HEK293T (cell line): ENCODE measurements at regions not wholly inside any gene's neighbourhood (a gene's known extent, or its start where the extent isn't known, plus 50 kb on each side); places are given as distances from the start of the nearest gene placed in this dataset.

Source experiments
- CTCF ChIA-PET: fragments of 350-600 bp; formaldehyde crosslinking; extraction: SDS; loops from one replicate; lab custom pipeline; 2021; ENCODE audit warnings: antibody characterized with exemption, inconsistent platforms; lab: Yijun Ruan, JAX
- POLR2A ChIA-PET: fragments of 350-600 bp; formaldehyde crosslinking; extraction: SDS; loops from one replicate; lab custom pipeline; 2020; ENCODE audit warnings: antibody characterized with exemption, inconsistent platforms; lab: Yijun Ruan, JAX
- DNase-seq: peaks from one replicate; pipeline ENCODE4 v3.0.0; 2012; ENCODE audit warnings: mixed read lengths; ENCODE audit errors: extremely low spot score
- ARNT ChIP-seq: fragments of 450-650 bp; IDR thresholded peaks from 2 replicates; pipeline ENCODE4 v1.6.1; 2017; ENCODE audit warnings: mild to moderate bottlenecking
- BHLHE40 ChIP-seq: fragments of 450-650 bp; IDR thresholded peaks from 2 replicates; pipeline ENCODE4 v1.6.1; 2016; ENCODE audit warnings: mild to moderate bottlenecking, moderate library complexity, borderline replicate concordance
- CTBP1 ChIP-seq: fragments of 450-650 bp; IDR thresholded peaks from 2 replicates; pipeline ENCODE4 v1.6.1; 2016; ENCODE audit warnings: borderline replicate concordance
- ELF4 ChIP-seq: fragments of 450-650 bp; IDR thresholded peaks from 2 replicates; pipeline ENCODE4 v1.6.1; 2017; ENCODE audit warnings: antibody characterized with exemption
- FOXA1 ChIP-seq: fragments of 450-650 bp; IDR thresholded peaks from 2 replicates; pipeline ENCODE4 v1.6.1; 2016; ENCODE audit warnings: mild to moderate bottlenecking
- FOXK2 ChIP-seq: fragments of 450-650 bp; IDR thresholded peaks from 2 replicates; pipeline ENCODE4 v1.6.1; 2016; ENCODE audit warnings: mild to moderate bottlenecking
- FOXM1 ChIP-seq: fragments of 450-650 bp; IDR thresholded peaks from 2 replicates; pipeline ENCODE4 v1.6.1; 2017; ENCODE audit warnings: mild to moderate bottlenecking, borderline replicate concordance
- HDGF ChIP-seq: fragments of 450-650 bp; IDR thresholded peaks from 2 replicates; pipeline ENCODE4 v1.6.1; 2017; ENCODE audit warnings: antibody characterized with exemption, borderline replicate concordance
- L3MBTL2 ChIP-seq: fragments of 450-650 bp; conservative IDR thresholded peaks from 2 replicates; pipeline ENCODE4 v1.6.1; 2016; ENCODE audit warnings: mild to moderate bottlenecking
- LEF1 ChIP-seq: fragments of 450-650 bp; IDR thresholded peaks from 2 replicates; pipeline ENCODE4 v1.6.1; 2017; ENCODE audit warnings: mild to moderate bottlenecking, borderline replicate concordance
- NFRKB ChIP-seq: fragments of 450-650 bp; IDR thresholded peaks from 2 replicates; pipeline ENCODE4 v1.6.1; 2016; ENCODE audit warnings: mild to moderate bottlenecking, moderate library complexity
- SP1 ChIP-seq: fragments of 450-650 bp; IDR thresholded peaks from 2 replicates; pipeline ENCODE4 v1.6.1; 2017
- SUZ12 ChIP-seq: fragments of 450-650 bp; IDR thresholded peaks from 2 replicates; pipeline ENCODE4 v1.6.1; 2016; ENCODE audit warnings: mild to moderate bottlenecking
- TARDBP ChIP-seq: fragments of 450-650 bp; IDR thresholded peaks from 2 replicates; pipeline ENCODE4 v1.6.1; 2016
- ZNF384 ChIP-seq: fragments of 450-650 bp; IDR thresholded peaks from 2 replicates; pipeline ENCODE4 v1.6.1; 2016
- TF ChIP-seq, protein P1 (sequence below): fragments of 450-650 bp; IDR thresholded peaks from 2 replicates; pipeline ENCODE4 v1.6.1; 2016

DNA sequence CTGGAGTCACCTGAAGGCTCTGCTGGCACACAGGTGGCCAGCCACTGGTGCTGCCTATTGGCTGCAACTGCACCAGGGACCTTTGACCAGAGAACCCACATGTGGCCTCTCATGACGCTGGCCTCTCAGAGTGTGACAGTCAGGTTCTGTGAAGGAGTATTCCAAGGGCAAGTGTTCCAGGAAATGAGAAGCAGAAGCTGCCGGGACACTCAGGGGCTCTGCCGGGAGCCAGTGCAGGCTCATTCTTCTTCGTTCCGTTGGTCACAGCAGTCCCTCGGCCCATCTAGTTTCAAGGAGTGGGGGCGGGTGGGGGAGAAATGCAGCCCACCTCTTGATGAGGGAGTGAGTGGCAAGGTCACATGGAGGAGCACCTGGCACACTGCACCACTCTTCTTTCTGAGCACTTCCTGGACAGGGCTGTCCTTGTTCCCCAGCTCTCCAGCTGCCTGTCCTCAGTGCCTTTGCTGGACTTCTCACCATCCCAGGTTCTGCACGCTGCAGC is 237.5 kb downstream of the GADD45G start:
- POLR2A ChIA-PET, result no interaction called here
- DNase-seq, result no peak
- TF ChIP-seq FOXM1 (no peak), CTBP1 (no peak), L3MBTL2 (no peak), BHLHE40 (no peak), LEF1 (no peak), FOXA1 (no peak), SP1 (no peak), ELF4 (no peak), NFRKB (no peak), HDGF (no peak), ZNF384 (no peak), SUZ12 (no peak), TARDBP (no peak), FOXK2 (no peak), ARNT (no peak)
- TF ChIP-seq, protein P1, sequence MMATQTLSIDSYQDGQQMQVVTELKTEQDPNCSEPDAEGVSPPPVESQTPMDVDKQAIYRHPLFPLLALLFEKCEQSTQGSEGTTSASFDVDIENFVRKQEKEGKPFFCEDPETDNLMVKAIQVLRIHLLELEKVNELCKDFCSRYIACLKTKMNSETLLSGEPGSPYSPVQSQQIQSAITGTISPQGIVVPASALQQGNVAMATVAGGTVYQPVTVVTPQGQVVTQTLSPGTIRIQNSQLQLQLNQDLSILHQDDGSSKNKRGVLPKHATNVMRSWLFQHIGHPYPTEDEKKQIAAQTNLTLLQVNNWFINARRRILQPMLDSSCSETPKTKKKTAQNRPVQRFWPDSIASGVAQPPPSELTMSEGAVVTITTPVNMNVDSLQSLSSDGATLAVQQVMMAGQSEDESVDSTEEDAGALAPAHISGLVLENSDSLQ, result no peak
- CTCF ChIA-PET, result no interaction called here

DNA sequence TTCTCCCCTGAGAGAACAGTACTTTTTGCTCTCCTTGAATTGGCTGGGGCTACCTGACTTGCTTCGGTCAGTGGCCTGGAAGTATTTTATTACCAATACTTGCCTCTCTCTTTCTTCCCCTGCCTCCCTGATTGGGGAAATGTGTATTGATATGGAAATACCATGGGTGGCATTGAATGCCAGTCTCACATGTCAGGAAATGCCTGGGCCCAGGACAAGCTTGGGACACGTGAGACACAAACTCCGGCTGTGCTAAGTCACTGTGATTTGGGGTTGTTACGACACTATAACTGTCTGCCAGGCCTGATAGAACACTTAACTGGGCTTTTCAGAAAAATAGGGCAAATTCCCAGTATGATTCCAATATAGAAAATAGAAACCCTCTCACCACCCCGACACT is 238.3 kb downstream of the GADD45G start:
- no peak for DNase-seq
- POLR2A ChIA-PET, result no interaction called here
- CTCF ChIA-PET, result no interaction called here
- TF ChIP-seq HDGF (no peak), ELF4 (no peak), LEF1 (no peak), FOXA1 (no peak), SUZ12 (no peak), ZNF384 (no peak), ARNT (no peak), SP1 (no peak), L3MBTL2 (no peak), BHLHE40 (no peak)
- TF ChIP-seq, protein P1, result no peak

DNA sequence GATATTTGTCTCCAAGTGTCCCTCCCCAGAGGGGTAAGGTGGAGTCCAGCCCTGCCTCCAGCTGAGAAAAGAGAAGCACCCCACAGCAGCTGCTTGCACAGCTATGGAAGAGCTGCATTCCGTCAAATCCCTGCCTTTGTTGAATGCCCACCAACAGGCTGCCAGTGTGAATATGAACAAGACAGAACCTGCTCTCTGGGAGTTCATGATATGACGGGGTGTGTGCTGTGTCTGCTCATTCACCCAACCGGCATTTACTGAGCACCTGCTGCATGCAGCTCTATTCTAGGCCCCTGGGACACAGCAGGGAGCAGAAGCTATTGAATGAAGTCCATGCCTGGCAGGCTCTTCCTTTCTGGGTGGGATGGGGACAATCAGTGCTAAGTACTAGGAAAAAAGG is 238.8 kb downstream of the GADD45G start:
- POLR2A ChIA-PET, result no interaction called here
- CTCF ChIA-PET, result no interaction called here
- TF ChIP-seq SP1 (no peak), FOXM1 (no peak), BHLHE40 (no peak), LEF1 (no peak), NFRKB (no peak), SUZ12 (no peak), FOXK2 (no peak), ARNT (no peak)
- no peak for DNase-seq

DNA sequence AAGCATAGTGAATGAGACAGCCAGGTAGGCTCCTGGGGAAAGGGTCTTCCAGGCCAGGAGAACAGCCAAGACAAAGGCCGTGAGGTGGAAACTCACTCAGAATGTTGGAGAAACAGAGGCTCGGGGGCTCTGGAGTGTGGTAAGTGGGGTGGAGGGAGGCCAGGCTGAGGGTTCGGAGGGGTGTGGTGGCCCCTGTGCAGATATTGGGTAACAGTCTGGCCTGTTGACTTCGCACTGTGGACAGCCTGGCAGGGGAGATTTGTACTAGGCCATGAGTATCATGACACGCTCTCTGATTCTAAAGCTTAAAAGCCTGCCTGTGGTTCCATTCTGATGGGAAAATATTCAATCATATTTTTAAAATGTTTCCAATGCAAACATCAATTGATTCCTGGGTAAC is 239.3 kb downstream of the GADD45G start:
- DNase-seq, result no peak
- TF ChIP-seq FOXK2 (no peak), SP1 (no peak), LEF1 (no peak), TARDBP (no peak)
- CTCF ChIA-PET, result no interaction called here
- POLR2A ChIA-PET, result no interaction called here

DNA sequence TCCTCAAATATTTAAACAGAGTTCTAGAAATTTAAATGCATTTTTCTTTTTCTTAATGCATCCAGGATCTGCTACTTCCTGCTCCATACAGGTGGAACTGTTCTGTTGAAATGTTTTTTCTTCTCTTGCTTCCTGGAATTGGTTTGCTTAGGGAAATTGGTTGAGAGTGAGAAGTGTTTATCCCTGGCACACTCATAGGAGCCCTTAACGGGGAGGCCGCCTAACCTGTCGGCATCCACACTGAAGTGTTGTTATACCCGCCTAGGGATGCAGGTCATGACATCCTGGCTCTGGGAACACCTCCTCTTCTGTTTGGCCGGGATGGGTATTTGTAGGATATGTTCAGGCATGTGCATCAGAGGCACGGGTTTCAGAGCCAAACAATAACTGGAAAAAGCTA is 239.7 kb downstream of the GADD45G start:
- POLR2A ChIA-PET, result no interaction called here
- TF ChIP-seq FOXK2, result no peak
- TF ChIP-seq ELF4, result no peak
- no peak for DNase-seq
- CTCF ChIA-PET, result no interaction called here

DNA sequence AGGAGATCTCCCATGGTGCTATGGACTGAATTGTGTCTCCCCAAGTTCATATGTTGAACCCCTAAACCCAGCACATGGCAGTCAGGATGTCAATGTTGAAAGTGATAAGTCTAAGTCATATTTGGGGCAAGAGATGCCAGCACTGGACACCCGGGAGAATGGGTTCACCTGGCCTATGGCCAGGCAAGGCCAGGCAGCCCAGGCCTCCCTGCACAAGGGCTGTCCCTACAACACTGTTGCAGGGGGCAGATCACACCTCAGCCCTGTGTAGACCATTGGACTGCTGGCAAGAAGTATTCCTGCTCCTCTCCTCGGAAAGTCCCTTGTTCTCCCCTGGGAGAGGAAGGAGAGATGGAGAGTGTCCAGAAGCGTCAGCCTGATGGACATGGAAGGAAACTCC is 240.5 kb downstream of the GADD45G start:
- POLR2A ChIA-PET, result no interaction called here
- DNase-seq, result no peak
- CTCF ChIA-PET, result no interaction called here
- TF ChIP-seq FOXM1 (no peak), FOXK2 (no peak), FOXA1 (no peak), ARNT (no peak), HDGF (no peak), BHLHE40 (no peak), ELF4 (no peak), L3MBTL2 (no peak), ZNF384 (no peak), SP1 (no peak), TARDBP (no peak)

DNA sequence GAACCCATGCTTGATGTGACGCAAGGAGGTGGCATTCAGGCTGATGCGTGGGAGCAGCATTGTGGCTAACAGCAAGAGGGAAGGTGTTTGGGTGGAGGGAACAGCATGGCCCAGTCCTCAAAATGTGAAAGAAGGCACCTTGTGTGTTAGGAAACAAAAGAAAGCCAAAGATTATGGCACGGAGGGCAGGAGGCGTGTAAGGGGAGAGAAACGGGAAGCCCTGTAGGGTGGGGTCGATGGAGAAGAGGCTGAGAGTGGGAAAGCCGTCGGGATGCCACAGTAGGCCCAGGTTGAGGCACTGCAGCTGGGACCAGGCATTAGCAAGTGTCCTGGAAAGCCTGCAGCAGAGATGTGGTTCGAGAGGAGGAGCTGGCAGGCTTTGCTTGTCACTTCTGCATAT is 241.1 kb downstream of the GADD45G start:
- TF ChIP-seq ARNT, result no peak
- no peak for TF ChIP-seq HDGF
- no peak for TF ChIP-seq TARDBP
- TF ChIP-seq ZNF384, result no peak
- no peak for TF ChIP-seq FOXM1
- no peak for TF ChIP-seq LEF1
- TF ChIP-seq L3MBTL2, result no peak
- no peak for TF ChIP-seq FOXK2
- TF ChIP-seq BHLHE40, result no peak
- TF ChIP-seq, protein P1, result no peak
- no peak for TF ChIP-seq SUZ12
- TF ChIP-seq FOXA1, result no peak
- TF ChIP-seq ELF4, result no peak
- no peak for TF ChIP-seq SP1
- TF ChIP-seq CTBP1, result no peak
- no peak for TF ChIP-seq NFRKB
- no peak for DNase-seq
- CTCF ChIA-PET, result no interaction called here
- POLR2A ChIA-PET, result no interaction called here
